ENCODE measurements at regions not wholly inside any gene's neighbourhood (a gene's known extent, or its start where the extent isn't known, plus 50 kb on each side); places are given as distances from the start of the nearest gene placed in this dataset.

DNA sequence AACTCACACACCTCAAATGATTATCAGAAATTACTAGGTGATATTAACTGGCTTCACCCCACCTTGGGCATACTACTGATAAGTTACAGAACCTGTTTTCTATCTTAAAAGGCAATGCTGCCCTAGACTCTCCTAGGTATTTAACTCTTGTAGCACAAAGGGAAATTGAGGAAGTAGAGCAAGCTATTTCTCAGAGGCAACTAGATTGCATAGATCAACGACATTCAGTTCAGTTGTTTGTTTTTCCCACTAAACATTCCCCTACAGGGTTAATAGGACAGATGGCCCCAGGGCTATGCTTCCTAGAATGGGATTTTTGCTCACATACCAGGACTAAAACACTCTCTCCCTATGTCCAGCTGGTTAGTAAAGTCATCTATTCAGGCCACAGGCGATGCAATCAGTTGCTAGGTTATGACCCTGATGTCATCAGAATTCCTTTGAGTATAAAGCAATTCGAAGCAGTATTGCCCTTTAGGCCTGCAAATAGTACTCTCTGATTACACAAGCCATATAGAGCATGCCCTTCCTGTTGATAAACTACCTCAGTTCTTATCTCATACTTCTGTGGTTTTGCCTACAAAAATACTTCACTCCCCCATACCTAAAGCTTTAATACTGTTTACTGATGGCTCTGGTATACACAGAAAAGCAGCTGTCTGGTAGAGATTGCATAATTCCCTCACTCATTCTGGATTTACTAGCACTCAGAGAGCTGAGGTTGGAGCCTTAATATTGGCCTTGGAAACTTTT lies 67.4 kb upstream of the ASCC3 start (continued):
- TF ChIP-seq, protein P1, sequence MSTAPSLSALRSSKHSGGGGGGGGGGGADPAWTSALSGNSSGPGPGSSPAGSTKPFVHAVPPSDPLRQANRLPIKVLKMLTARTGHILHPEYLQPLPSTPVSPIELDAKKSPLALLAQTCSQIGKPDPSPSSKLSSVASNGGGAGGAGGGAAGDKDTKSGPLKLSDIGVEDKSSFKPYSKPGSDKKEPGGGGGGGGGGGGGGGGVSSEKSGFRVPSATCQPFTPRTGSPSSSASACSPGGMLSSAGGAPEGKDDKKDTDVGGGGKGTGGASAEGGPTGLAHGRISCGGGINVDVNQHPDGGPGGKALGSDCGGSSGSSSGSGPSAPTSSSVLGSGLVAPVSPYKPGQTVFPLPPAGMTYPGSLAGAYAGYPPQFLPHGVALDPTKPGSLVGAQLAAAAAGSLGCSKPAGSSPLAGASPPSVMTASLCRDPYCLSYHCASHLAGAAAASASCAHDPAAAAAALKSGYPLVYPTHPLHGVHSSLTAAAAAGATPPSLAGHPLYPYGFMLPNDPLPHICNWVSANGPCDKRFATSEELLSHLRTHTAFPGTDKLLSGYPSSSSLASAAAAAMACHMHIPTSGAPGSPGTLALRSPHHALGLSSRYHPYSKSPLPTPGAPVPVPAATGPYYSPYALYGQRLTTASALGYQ (CRISPR knock-in tag; IDR thresholded peaks at IDR 0.05), result no peak
- TF ChIP-seq SKIL (CRISPR knock-in tag; IDR thresholded peaks at IDR 0.05; ENCODE audit: borderline replicate concordance) (no peak), SKI (IDR thresholded peaks at IDR 0.05; ENCODE audit: partially characterized antibody) (peak; percentile 38), CBFB (CRISPR knock-in tag; IDR thresholded peaks at IDR 0.05) (peak; percentile 96), ATF7 (IDR thresholded peaks at IDR 0.05) (peak; percentile 70), ATF7 (CRISPR knock-in tag; IDR thresholded peaks at IDR 0.05) (no peak), NR3C1 (CRISPR knock-in tag; IDR thresholded peaks at IDR 0.05) (no peak), FIP1L1 (IDR thresholded peaks at IDR 0.05; ENCODE audit: borderline replicate concordance, insufficient read depth, low read depth, low read length) (no peak), NCOA5 (CRISPR knock-in tag; IDR thresholded peaks at IDR 0.05) (no peak), RCOR2 (CRISPR knock-in tag; IDR thresholded peaks at IDR 0.05) (no peak), ELF1 (CRISPR knock-in tag; IDR thresholded peaks at IDR 0.05) (no peak), ZNF382 (CRISPR knock-in tag; IDR thresholded peaks at IDR 0.05; ENCODE audit: borderline replicate concordance) (no peak), SIX1 (CRISPR knock-in tag; IDR thresholded peaks at IDR 0.05; ENCODE audit: borderline replicate concordance) (no peak), SRSF4 (IDR thresholded peaks at IDR 0.05; ENCODE audit: low read depth, low read length, poor library complexity, severe bottlenecking) (no peak), ZBTB34 (CRISPR knock-in tag; IDR thresholded peaks at IDR 0.05) (0 out of 2 replicates have a peak, but pooled peaks have one; percentile 65), LCORL (IDR thresholded peaks at IDR 0.05) (no peak), LCORL (CRISPR knock-in tag; IDR thresholded peaks at IDR 0.05) (no peak)
- TF ChIP-seq, protein P2, sequence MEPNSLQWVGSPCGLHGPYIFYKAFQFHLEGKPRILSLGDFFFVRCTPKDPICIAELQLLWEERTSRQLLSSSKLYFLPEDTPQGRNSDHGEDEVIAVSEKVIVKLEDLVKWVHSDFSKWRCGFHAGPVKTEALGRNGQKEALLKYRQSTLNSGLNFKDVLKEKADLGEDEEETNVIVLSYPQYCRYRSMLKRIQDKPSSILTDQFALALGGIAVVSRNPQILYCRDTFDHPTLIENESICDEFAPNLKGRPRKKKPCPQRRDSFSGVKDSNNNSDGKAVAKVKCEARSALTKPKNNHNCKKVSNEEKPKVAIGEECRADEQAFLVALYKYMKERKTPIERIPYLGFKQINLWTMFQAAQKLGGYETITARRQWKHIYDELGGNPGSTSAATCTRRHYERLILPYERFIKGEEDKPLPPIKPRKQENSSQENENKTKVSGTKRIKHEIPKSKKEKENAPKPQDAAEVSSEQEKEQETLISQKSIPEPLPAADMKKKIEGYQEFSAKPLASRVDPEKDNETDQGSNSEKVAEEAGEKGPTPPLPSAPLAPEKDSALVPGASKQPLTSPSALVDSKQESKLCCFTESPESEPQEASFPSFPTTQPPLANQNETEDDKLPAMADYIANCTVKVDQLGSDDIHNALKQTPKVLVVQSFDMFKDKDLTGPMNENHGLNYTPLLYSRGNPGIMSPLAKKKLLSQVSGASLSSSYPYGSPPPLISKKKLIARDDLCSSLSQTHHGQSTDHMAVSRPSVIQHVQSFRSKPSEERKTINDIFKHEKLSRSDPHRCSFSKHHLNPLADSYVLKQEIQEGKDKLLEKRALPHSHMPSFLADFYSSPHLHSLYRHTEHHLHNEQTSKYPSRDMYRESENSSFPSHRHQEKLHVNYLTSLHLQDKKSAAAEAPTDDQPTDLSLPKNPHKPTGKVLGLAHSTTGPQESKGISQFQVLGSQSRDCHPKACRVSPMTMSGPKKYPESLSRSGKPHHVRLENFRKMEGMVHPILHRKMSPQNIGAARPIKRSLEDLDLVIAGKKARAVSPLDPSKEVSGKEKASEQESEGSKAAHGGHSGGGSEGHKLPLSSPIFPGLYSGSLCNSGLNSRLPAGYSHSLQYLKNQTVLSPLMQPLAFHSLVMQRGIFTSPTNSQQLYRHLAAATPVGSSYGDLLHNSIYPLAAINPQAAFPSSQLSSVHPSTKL (CRISPR knock-in tag; IDR thresholded peaks at IDR 0.05), result peak; percentile 88
- TF ChIP-seq, protein P3, sequence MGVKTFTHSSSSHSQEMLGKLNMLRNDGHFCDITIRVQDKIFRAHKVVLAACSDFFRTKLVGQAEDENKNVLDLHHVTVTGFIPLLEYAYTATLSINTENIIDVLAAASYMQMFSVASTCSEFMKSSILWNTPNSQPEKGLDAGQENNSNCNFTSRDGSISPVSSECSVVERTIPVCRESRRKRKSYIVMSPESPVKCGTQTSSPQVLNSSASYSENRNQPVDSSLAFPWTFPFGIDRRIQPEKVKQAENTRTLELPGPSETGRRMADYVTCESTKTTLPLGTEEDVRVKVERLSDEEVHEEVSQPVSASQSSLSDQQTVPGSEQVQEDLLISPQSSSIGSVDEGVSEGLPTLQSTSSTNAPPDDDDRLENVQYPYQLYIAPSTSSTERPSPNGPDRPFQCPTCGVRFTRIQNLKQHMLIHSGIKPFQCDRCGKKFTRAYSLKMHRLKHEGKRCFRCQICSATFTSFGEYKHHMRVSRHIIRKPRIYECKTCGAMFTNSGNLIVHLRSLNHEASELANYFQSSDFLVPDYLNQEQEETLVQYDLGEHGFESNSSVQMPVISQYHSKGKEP (CRISPR knock-in tag; IDR thresholded peaks at IDR 0.05), result no peak
